NCI-H2081 treated with DMSO at 0.1 percent for 48 hours (cell line): ENCODE measurements at regions not wholly inside any gene's neighbourhood (a gene's known extent, or its start where the extent isn't known, plus 50 kb on each side); places are given as distances from the start of the nearest gene placed in this dataset.

Experiments
- DNase-seq: peaks from one replicate; lab custom pipeline; 2025; lab: John Stamatoyannopoulos, UW

DNA sequence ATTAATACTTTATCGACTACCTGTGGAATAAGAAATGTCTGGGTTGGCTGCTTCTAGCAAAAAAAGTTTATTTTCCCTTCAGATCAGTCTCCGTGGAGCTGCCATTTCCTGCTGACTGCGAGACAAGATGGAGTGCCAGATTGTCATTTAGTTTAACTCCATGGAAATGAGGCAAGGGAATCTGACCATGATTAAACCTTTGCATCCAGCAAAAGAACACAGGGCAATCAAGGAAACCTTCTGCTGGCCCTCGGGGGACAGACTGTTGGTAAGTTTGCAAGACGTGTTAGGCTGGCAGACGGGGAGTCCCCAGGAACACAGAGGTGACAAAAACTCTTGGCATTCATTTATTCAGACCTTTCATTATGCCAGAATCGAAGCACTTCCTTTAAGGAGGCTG lies 52.2 kb upstream of the SPACA1 start:
- no peak for DNase-seq

DNA sequence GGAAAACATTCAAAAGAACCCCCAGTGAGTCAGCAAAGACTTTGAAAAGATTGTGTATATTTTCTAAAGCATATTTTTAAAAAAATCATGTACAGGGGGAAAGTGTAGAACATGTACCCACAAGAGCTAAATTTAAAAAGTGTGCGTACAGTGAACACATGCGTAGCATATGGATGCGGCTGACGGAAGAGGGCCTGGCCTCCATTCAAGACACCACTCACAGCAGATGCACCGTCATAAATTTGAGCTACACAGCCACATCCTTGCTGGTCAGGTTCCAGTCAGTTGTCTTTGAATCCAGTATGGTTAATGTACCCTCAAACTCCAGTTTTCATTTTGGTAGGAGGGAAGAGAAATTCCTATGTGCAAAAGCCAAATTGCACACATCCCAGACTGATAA lies 54.3 kb upstream of the SPACA1 start:
- DNase-seq: no peak

DNA sequence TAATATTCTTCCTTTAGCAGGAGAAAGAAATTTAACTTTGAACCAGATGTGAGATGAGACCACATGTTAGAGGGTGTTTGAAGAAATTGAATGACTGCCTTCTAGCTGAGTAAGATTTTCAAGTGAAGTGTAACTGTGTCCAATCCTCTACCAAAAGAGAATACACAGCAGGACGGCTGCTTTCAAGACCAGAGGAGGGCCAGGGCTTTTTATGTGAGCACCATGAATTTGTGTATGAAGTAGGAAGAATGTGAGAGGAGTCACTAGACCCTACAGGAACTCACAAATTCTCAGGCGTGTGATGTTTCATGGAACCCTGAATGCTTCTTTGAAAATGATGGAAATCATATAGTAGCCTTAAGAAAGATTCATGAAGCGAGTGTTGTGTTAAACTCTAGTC lies 56.8 kb upstream of the SPACA1 start:
- no peak for DNase-seq

DNA sequence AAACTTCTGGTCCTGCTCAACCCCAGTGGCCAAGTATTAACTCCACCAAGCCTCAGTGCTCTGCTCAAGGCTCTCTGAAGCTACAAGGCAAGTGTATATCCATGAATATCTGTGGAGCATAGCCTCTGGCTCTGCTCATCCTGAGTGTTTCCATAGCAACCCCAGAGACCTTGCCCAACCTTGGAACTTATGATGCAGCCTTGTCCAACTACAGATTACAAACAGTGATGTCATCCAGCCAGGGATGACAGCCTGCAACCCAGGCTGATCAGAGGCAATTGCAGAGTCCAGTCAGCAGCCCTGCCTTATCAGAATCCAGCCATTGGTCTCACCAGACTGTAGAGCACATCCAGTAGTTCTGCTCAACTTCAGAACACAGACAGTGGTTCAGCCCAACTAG lies 65.5 kb upstream of the SPACA1 start:
- DNase-seq: no peak

DNA sequence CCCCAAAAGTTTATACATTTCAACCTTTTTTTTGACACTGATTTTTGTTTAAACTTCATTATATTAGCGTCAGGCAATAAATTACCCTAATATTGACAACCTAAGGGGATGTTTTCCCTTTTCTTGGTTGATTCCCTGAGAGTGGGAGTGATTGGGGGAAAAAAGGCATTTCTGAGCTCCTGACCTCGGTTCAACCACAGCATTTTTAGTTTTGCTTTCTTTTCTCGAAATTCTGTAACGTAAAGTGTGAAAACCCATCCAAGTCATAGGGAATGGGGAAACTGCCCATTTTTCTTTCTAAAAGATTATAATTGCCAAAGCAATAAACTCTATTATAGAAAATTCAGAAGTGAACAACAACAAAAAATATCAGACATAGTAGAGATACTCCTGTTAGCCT lies 67.9 kb upstream of the SPACA1 start:
- no peak for DNase-seq

DNA sequence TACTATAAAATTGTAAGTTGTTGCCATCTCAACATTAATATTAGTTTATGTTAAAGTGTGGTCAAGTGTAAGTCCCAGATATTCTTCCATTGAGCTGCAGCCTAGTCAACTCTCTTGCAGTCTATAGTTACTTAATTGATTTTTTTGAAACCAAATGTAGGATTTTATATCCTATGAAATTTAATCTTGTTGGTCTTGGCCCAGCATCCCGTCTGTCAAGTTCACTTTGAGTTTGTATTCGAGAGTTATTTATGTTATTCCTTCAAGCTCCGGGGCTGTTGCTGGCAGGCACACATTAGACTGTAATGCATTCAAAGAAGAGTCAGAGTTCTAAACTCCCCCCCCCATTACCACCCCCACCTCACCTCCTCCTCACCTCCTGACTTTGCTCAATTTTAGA lies 71.0 kb upstream of the SPACA1 start:
- DNase-seq: no peak

DNA sequence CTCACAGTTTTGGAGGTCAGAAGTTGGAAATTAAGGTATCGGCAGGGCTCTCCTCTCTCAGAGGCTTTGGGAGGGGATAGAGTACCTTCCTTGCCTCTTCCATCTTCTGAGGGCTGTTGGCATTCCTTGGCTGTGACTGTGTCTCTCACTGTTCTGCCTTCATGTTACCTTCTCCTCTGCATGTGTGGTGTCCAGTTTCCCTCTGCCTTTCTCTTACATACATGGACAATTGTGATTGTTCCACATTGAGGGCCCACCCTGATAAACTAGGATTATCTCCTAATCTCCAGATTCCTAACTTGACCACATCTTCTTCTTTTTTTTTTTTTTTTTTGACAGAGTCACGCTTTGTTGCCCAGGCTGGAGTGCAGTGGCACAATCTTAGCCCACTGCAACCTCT lies 72.1 kb upstream of the SPACA1 start:
- no peak for DNase-seq

DNA sequence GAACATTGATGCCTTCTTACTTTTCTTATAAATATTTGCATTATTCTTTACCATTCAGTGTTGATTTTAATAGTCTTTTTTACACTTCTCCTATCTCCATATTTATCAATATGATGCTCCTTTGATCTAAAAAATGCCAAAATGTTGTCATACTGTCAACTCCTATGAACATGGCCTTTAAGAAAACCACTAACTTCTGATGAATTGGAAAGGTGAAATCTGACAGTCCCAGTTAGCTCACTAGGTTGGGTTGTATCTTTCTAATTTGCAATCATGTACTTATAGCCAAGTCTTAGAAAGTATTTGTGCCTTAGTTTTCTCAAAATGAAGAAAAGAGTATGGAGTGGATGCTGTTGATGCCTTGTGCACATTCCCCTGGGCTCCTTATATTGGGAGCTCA lies 75.4 kb upstream of the SPACA1 start:
- no peak for DNase-seq

DNA sequence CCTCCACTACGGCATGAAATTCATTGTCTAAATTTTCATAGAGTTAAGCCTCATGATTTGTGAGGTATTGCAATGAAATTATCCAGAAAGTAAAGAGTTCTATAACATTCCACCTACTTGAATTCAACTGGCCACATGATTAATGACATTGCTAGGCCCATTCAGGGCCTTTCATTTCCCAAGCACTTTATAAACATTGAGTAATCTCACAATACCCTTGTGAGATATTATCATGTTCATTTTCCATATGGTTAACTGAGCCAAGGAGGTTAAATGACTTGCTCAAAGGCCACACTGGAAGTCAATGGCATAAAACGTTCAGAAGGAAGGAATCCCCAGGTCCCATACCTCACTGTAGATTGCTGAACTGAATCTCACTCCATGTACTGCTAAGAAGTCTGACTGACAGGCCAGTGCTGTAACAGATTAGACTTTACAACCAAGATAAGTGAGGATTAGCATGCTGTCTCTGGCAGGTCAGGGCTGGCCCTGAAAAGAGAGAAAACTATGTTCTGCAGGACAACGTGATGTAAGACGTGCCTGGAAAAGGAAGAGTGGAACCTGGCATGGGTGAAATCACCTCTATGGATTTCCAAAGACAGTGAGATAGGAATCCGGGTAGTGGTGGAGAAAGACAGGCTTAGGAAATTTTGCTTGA lies 75.9 kb upstream of the SPACA1 start:
- no peak for DNase-seq

DNA sequence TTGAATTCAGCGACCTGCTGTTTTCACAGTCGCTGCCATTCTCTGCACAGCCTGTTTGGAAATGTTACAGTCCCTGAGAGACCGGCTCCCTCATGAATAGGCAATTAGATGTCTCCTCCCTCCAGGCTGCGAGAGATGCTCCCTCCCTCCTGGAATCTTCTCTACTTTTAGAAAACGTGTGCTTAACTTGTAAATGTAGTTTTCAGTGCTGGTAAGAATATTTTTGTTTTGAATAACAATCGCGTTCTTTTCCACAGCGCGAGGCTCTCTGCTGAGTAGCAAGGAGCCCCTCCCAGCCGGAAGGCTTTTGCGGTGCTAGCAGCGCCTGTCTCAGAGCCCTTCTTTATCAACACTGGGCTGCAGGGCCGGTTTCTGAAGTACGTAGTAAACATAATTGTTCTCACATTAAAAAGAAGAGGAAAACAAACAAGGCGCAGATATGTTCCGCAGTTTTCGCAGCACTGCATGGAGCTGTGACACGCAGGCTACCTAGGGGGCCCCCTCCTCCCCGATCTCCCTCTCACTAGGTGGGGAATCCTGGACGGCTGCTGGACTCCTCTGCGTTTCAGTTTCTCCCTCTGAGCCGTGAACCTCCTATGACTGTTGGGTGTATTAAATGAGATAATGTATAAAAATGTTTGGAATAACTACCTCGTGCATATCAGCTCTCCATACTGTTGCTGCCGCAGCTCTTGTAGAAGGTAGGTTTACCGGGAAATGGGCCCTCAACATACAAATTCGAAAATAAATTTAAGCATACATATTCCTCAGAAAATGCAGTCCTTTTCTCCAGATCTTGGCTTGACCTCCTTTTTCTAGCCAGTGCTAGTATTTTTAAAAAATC lies 79.0 kb upstream of the SPACA1 start:
- no peak for DNase-seq

DNA sequence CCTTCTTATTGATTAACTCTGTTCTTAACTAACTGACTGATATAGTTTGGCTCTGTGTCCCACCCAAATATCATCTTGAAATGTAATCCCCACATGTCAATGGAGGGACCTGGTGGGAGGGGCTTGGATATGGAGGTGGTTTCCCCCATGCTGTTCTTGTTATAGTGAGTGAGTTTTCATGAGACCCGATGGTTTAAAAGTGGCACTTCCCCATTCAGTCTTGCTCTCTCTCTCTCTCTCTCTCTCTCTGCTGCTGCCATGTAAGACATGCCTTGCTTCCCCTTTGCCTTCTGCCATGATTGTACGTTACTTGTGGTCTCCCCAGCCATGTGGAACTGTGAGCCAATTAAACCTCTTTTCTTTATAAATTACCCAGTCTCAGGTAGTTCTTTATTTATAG lies 81.8 kb upstream of the SPACA1 start:
- no peak for DNase-seq

DNA sequence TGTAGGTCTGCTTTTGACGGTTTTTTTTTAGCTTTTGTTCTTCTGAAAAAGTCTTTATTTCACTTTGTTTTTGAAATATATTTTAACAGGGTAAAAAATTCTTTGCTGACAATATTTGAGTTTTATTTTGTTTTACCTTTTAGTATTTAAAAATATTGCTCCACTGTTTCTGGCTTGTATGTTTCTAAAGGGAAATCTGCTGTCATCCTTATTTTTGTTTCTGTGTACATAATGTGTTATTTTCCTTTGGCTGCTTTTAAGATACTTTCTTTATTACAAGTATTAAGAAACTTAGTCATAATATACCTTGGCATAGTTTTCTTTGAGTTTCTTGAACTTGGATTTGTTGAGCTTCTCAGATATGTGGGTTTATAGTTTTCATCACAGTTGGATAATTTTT lies 88.6 kb upstream of the SPACA1 start:
- DNase-seq: no peak

DNA sequence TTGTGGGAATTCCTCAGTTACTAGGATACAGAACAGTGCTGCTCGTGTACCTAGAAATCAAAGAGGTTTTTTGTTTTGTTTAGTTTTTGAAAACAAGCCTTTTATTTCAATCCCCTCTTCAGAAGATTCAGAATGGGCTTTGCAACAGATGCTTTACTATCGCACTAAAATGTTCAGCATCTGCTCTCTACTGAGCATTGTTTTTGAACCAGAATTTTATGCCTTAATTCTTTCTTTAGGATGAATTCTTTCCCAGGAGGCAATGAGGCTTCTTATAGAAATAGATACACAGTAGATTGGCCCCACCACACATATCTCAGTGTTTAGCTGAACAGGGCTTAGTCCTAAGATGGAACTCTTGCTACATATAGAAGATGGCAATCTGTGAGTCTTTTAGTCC lies 95.9 kb upstream of the SPACA1 start:
- no peak for DNase-seq

DNA sequence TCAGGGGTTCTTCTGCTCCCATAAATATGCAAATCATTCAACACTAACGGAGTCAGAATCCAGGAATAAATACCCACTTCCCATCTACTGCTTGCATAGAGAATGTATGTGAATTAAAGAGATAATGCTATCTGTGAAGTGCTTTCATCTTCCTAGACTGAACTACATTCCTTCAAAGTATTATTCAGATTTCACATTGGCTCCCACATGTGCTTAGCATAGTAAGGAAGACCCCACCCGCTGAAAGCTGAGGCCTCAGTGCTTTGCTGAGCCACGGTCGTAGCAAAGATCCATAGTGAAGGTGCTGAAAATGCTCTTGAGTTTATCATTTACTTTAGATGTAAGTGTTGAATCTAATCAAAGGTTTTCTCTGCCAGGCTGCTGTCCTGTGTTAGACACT lies 97.0 kb upstream of the SPACA1 start:
- no peak for DNase-seq

DNA sequence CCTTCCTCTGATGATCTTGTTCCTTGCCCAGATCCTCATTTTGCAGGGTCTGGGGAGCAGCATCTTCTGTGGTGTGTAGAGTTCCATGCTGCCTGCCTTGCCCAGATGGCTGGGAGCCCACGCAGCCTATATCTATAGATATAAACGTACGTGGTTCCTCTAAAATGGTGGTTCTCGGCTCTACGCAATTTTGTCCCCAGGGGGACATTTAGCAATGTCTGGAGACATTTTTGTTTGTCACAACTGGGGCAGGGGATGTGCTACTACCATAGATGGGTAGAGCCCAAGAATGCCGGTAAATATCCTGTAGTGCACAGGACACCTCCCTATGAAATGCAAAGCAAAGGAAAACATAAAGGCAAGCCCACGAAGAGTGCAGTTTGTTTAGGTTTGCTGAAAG lies 98.4 kb upstream of the SPACA1 start:
- no peak for DNase-seq

DNA sequence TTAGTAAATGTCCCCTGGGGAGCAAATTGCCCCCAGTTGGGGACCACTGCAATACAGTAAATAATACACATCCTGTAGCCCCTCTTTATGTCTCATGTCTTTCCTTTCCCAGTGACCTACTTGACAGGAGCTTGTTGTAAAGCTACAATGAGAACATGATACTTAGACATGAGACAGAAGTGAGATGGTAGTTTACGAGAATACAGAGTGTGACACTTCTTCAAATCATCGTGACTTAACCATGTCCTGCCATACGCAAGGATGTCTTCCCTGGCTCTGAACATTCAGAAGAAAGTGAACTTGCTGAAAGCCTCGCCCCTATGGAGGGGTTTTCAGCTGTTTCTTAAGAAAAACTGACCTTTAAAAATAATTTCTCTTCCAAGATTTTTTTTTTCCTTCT lies 101.0 kb upstream of the SPACA1 start:
- DNase-seq: no peak

DNA sequence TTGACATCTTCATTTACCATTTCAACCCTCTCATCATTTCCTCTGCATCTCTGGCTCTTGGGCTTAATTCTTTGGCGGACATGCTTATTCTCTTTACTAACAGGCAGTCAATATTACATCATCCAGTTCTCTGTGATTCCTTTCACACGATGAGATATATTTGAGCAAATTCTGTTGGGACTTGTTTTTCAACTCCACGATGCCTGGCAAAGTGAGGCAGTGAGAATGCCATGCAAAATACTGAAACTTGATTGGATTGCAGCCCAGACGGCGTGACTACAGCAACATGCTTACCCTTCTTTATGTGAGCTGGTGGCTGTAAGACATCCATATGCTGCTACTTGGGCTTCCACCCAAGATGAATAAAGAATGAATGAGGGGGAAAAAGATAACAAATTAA lies 101.7 kb upstream of the SPACA1 start:
- DNase-seq: no peak

DNA sequence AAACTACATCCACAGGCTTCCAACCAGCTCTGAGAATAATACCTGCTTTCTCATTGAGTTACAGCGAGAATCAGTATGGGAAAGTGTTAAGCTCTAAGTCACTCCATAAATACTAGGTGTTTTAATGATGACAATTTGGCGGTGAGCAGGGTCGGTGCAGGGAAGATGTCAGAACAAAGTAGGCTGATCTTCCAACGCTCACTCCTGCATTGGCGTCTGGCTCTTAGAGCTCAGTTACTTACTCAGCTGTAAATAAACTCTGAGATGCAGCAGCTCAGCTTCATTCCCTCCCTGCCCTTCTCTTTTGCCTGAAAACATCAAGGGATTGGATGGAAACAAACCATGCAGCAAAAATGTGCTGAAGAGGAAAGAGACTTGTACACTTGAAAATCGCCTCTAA lies 102.5 kb upstream of the SPACA1 start:
- DNase-seq: no peak

DNA sequence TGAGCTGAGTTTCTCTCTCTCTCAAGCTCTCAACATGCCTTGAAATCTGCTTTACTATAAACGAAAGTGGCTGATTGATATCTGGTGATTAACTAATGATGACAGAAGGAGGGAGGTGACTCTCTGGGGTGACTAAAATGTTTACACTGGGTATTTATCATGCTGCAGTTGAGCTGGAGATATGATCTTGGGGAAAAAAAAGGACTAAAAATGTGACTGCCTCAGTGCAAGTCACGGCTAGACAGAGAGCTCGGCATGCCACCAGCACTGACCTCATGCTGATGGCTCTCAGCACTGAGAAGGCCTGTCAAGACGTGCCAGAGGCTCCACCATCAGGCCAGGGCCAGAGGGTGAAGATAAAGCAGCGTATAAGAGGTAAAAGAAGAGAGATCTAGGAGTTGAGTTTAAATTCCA lies 103.1 kb upstream of the SPACA1 start:
- DNase-seq: no peak

DNA sequence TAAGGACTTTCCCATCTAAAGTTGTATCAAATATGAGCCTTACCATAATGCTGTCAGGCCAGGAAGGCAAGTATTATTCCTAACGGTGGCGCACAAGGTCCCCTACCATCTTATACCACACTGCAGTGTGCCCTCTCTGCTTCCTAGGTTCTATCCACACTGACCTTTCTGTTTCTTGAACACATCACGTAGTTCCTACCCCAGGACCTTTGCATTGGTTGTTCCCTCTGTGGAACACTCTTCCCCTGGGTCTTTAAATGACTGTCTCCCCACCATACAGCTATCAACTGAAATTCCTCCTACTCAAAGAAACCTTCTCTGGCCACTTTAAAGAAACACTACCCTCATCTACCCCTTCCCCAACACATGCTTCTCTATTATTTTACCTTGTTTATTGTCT lies 104.5 kb upstream of the SPACA1 start:
- no peak for DNase-seq

DNA sequence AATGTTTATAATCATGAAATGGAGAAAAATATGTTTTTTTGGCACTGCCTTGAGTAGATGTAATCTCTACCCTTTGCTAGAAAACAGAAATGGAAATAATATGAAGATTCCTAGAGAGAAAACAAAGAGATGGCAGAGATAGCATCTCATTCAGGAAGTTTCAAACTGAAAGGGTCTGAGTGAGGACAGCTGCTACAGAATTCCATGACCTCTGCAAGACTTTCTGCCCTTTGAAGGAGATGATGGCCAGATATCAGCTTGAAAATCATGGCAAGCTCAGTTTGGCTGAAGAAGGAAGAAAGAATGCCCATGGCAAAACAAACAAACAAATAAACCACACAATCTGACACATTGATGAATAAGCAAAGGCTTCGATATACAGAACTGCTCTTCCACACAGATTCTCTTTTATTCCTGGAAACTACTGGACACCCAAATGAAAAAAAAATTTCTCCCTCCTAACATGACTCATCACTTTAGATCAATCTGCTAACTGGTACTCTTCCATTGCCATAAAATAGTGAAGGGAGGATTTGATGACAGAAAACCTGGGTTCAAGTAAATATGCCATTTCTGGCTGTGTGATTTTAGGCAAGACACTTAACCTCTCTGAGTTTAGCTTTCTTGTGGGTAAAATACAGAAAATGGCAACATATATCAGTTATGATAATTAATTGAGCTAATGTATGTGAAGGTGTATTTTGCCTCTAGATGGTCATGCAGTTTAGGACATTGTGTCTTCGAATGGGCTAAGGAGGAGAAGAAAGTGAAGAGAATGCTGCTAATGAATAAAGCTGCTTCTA lies 105.9 kb upstream of the SPACA1 start:
- DNase-seq: no peak

DNA sequence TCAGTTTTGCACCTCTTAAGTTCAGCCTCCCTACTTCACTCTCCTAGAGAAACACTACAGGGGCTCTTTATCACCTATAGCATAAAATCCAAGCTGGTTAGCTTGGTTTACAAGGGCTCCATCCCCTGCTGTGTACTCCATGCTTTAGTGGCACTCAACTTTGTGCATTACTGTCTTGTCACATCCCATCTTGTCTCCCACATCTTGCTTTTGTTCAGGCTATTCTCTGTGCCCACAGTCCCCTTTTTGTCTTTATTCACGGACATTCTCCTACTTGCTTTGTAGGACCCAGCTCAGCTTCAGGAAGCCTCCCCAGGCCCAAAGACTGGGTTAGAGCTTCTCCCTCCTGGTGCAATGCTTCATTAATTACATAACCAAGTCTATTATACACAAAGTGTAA lies 107.9 kb upstream of the SPACA1 start:
- no peak for DNase-seq

DNA sequence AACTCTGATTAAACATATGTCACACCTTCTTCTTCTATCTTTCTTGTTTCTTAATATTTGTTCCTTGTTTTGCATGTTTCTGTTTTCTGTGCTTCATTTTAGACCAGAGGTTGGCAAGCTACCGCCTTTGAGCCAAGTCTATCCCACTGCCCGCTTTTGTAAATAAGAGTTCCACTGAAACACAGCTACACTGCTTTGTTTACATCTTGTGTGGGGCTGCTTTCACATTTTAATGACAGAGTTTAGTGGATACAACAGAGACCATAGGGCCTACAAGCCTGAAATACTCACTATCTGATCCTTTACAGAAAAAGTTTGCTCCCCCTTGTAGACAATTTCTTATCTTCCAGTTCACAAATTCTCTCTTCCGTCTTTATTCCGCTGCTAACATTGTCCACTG lies 109.4 kb upstream of the SPACA1 start:
- no peak for DNase-seq
